HEK293T (cell line): ENCODE measurements at regions not wholly inside any gene's neighbourhood (a gene's known extent, or its start where the extent isn't known, plus 50 kb on each side); places are given as distances from the start of the nearest gene placed in this dataset.

ENCODE experiments used
- ARNT ChIP-seq: fragments of 450-650 bp; IDR thresholded peaks from 2 replicates; pipeline ENCODE4 v1.6.1; 2017; ENCODE audit warnings: mild to moderate bottlenecking
- ELF4 ChIP-seq: fragments of 450-650 bp; IDR thresholded peaks from 2 replicates; pipeline ENCODE4 v1.6.1; 2017; ENCODE audit warnings: antibody characterized with exemption
- FOXA1 ChIP-seq: fragments of 450-650 bp; IDR thresholded peaks from 2 replicates; pipeline ENCODE4 v1.6.1; 2016; ENCODE audit warnings: mild to moderate bottlenecking
- FOXM1 ChIP-seq: fragments of 450-650 bp; IDR thresholded peaks from 2 replicates; pipeline ENCODE4 v1.6.1; 2017; ENCODE audit warnings: mild to moderate bottlenecking, borderline replicate concordance
- HDGF ChIP-seq: fragments of 450-650 bp; IDR thresholded peaks from 2 replicates; pipeline ENCODE4 v1.6.1; 2017; ENCODE audit warnings: antibody characterized with exemption, borderline replicate concordance
- L3MBTL2 ChIP-seq: fragments of 450-650 bp; conservative IDR thresholded peaks from 2 replicates; pipeline ENCODE4 v1.6.1; 2016; ENCODE audit warnings: mild to moderate bottlenecking
- SP1 ChIP-seq: fragments of 450-650 bp; IDR thresholded peaks from 2 replicates; pipeline ENCODE4 v1.6.1; 2017
- SUZ12 ChIP-seq: fragments of 450-650 bp; IDR thresholded peaks from 2 replicates; pipeline ENCODE4 v1.6.1; 2016; ENCODE audit warnings: mild to moderate bottlenecking
- TARDBP ChIP-seq: fragments of 450-650 bp; IDR thresholded peaks from 2 replicates; pipeline ENCODE4 v1.6.1; 2016
- ZNF384 ChIP-seq: fragments of 450-650 bp; IDR thresholded peaks from 2 replicates; pipeline ENCODE4 v1.6.1; 2016
- TF ChIP-seq, protein P1 (sequence below): fragments of 450-650 bp; IDR thresholded peaks from 2 replicates; pipeline ENCODE4 v1.6.1; 2016

DNA sequence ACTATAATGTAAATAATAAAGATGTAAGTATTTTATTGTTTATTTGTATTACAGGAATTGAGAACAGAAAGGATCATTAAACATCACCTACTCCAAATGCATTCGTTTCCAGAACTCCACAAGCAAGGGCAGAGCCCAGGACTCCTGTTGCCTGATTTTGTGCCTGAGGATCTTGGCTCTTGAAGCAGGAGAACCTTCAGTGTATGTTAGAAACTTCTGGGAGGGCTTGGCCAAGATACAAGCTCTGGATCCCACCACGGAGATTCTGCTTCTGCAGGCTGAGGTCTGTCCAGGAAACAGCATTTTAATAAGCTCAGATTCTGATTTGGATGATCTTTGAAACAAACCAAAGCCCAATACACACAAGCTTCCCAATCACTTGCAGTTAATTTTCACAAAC lies 142.4 kb upstream of the SOX11 start:
- TF ChIP-seq ELF4 (no peak), TARDBP (no peak), SP1 (no peak), SUZ12 (no peak), HDGF (no peak), ARNT (no peak), ZNF384 (no peak), FOXM1 (no peak), L3MBTL2 (no peak), FOXA1 (no peak)
- TF ChIP-seq, protein P1, sequence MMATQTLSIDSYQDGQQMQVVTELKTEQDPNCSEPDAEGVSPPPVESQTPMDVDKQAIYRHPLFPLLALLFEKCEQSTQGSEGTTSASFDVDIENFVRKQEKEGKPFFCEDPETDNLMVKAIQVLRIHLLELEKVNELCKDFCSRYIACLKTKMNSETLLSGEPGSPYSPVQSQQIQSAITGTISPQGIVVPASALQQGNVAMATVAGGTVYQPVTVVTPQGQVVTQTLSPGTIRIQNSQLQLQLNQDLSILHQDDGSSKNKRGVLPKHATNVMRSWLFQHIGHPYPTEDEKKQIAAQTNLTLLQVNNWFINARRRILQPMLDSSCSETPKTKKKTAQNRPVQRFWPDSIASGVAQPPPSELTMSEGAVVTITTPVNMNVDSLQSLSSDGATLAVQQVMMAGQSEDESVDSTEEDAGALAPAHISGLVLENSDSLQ: no peak
